Pancreas (tissue), 10 donors: ENCODE measurements at regions not wholly inside any gene's neighbourhood (a gene's known extent, or its start where the extent isn't known, plus 50 kb on each side); places are given as distances from the start of the nearest gene placed in this dataset.
"Not testable (repeated sequence)": the region's sequence is repeated elsewhere in the genome, so short reads cannot be mapped to it uniquely, and the experiment has no call there.

Source experiments
- ATAC-seq, 4 donors: fragments of 200-7000 bp; cut with Tn5 transposase; one replicate each; pipeline versions ENCODE4 v1.8.0 to v1.9.1; 2020; ENCODE audit warnings: mild to moderate bottlenecking in 4 of 4, moderate library complexity in 4 of 4
- DNase-seq, 6 donors: peaks; one replicate each; pipeline ENCODE4 v3.0.0-alpha.2; 2020
- FAIRE-seq: peaks from 2 replicates; lab custom pipeline; 2012; peaks lifted over from hg19 to GRCh38; lab: Jason Lieb, UNC
- H3K27ac ChIP-seq, 4 donors: fragments of 200-600 bp; sonication (generic); 1 replicate in 3 of 4; 2 replicates in 1 of 4; pipeline versions ENCODE4 v1.5.0 to v1.8.0; 2020
- H3K27me3 ChIP-seq, 4 donors: fragments of 200-600 bp; one replicate each; pipeline ENCODE4 v1.8.0; 2021
- H3K36me3 ChIP-seq, 3 donors: fragments of 200-600 bp; sonication (generic) in 1 of 3; one replicate each; pipeline versions ENCODE4 v1.5.0 to v1.8.0; 2020 to 2021
- H3K4me1 ChIP-seq, 3 donors: fragments of 200-600 bp; one replicate each; pipeline ENCODE4 v1.8.0; 2021
- H3K4me3 ChIP-seq, 4 donors: fragments of 200-600 bp; sonication (generic) in 2 of 4; one replicate each; pipeline versions ENCODE4 v1.5.0 to v1.8.0; 2020 to 2021
- H3K9me3 ChIP-seq, 4 donors: fragments of 200-600 bp; one replicate each; pipeline ENCODE4 v1.8.0; 2021
- WGBS, 2 donors: extraction: QIAGEN DNeasy Blood & Tissue Kit; methylation state at CpG; one replicate each; pipeline ENCODE4 v1.1.7; 2013; 5-methylcytosine and 5-hydroxymethylcytosine counted together
- intact Hi-C, 3 donors: fragments of 100-400 bp; cut with DNase I; formaldehyde crosslinking; loops; one replicate each; pipeline versions ENCODE4 v1.11.1 to v1.14.2; 2022
- donor health status: healthy with polysubstance abuse.
- donor health status: DM: no; HTN: no; CAD: no; lungs with moderate emphysema.
- donor health status: DM: no; HTN: no; CAD: no.
- donor health status: control.
- donor health status: control.
- donor health status: Bipolar disorder and iron deficiency.
- donor health status: DM: yes; HTN: yes; CAD: no.
- donor health status: DM: no; HTN: no; CAD: no.
- donor health status: DM: no; HTN: no; CAD: no.
- donor health status: DM: yes; HTN: yes; CAD: no.

DNA sequence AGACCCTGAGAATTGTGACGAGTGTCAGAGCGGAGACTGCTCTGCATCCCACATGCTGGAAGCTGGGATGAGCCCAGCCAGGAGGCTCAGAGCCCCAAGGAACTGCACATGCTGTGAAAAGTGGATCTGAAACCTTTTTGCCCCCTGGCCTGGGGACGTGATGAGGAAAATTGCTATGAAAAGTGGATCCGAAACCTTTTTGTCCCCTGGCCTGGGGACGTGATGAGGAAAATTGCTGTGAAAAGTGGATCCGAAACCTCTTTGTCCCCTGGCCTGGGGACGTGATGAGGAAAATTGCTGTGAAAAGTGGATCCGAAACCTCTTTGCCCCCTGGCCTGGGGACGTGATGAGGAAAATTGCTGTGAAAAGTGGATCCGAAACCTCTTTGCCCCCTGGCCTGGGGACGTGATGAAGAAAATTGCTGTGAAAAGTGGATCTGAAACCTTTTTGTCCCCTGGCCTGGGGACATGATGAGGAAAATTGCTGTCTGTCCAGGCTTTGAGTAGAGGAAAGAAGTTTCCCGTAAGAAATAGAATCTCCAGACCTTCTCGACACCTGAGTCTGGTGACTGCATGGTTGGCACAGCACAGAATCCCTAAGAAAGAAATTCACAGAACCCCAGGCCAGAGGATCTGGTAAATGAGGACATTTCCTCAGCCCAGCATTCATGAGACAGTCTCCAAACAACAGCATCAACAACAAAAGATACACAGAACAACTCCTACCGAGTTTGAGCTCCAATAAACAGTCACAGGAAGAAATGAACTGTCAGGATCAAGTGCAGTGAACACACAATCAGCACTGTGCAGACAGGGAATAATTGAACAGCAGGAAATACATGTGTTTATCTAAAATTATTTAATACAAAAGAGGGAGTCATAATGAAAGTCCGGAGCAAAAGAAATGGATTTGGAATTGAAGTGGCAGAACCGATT, 188.8 kb downstream of the LAT start:
- DNase-seq, H3K36me3 ChIP-seq, H3K4me1 ChIP-seq, H3K4me3 ChIP-seq, intact Hi-C loops, H3K27me3 ChIP-seq, H3K9me3 ChIP-seq, H3K27ac ChIP-seq, ATAC-seq, FAIRE-seq: not testable (repeated sequence)
- WGBS, 2 donors: 73 to 86% methylated on average over 15 to 16 of the region's 16 CpGs

DNA sequence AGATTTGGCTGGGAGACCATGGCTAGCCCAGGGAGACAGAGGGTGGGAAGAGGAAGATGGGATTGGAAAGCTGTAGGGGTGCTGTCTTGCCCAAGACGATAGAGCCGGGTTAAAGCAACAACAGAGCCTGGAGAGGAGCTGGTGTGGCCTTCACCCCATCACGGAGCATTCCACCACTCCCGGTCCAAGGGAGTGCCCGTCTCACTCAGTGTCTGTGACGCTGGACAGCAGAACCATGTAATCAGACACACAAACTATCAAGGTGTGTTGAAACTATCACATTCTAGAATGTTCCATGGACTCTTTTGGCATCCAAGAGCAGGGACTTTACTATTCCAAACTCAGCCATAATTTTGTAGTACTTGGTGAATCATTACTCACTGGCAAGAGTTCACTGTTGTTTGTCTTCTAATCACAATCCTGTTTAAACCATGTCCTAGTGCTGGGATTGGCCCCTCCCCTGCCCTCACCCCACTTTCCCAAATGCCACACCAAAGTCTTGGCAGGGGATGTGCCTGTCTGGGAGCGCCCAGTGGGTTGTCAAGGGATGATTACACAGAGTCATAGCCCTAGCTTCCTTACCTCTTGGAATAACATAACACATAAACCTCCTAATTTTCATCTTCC, 187.4 kb downstream of the LAT start:
- intact Hi-C loops, ATAC-seq, H3K4me1 ChIP-seq, H3K27me3 ChIP-seq, H3K27ac ChIP-seq, H3K36me3 ChIP-seq, FAIRE-seq, H3K4me3 ChIP-seq, H3K9me3 ChIP-seq: not testable (repeated sequence)
- WGBS, 2 donors: 76 to 85% methylated on average over 7 of the region's 7 CpGs
- peak in 1 of 6 donors; percentile 21 for DNase-seq

DNA sequence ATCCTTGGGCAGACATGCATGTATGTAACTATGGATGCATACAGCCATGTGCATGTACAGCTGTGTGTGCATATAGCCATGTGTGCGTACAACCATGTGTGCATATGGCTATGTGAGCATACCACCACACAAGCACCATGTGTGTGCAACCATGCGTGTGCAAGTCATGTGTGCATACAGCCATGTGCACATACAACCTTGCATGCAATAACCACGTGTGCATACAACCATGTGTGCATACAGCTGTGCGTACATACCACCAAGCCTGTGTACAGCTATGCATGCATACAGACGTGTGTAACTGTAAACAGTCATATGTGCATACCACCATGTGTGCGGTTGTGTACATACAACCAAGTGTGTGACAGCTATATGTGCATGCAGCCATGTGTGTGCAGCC, 186.4 kb downstream of the LAT start:
- 74 to 80% methylated on average over 6 of the region's 6 CpGs for WGBS, 2 donors
- H3K4me3 ChIP-seq, H3K27me3 ChIP-seq, FAIRE-seq, ATAC-seq, intact Hi-C loops, H3K4me1 ChIP-seq, H3K36me3 ChIP-seq, H3K27ac ChIP-seq, H3K9me3 ChIP-seq: not testable (repeated sequence)
- DNase-seq: peak in 1 of 6 donors; percentile 18

DNA sequence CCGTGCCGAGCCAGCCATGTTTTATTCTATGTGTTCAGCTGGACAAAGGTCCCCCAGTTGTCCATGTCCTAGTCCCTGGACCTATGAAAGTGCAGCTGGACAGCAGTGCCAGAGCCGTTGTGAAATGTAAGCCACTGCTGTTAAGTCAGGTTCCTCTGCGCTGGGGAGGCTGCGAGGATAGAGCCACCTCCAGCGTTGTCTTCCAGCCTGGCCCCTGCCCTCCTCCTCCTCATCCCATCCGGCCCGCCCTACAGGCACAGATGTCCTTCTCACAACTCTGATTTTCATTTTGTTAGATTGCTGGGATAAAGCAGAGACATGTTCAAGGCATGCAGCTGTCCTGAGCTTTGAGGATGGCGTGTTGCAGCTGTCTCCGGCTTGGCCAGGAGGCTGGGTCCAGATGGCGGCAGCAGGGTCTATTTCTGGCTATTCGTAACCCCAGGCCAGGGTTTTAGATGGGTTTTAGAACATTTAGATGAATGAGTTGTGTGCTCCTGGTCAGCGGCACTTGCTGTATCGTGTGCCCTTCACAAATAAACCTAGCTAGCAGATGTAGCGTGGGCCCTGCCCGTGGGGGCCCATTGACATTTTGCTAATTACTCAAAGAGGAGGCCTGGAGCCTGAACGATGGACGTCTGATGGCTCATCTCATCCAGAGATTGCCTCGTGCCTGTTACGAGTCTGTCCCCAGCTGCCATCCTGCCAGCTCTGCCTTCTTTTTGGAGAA, 185.7 kb downstream of the LAT start:
- DNase-seq, H3K4me3 ChIP-seq, H3K27me3 ChIP-seq, H3K36me3 ChIP-seq, H3K4me1 ChIP-seq, intact Hi-C loops, FAIRE-seq, H3K27ac ChIP-seq, H3K9me3 ChIP-seq, ATAC-seq: not testable (repeated sequence)
- WGBS, 2 donors: 70 to 81% methylated on average over 20 of the region's 20 CpGs

DNA sequence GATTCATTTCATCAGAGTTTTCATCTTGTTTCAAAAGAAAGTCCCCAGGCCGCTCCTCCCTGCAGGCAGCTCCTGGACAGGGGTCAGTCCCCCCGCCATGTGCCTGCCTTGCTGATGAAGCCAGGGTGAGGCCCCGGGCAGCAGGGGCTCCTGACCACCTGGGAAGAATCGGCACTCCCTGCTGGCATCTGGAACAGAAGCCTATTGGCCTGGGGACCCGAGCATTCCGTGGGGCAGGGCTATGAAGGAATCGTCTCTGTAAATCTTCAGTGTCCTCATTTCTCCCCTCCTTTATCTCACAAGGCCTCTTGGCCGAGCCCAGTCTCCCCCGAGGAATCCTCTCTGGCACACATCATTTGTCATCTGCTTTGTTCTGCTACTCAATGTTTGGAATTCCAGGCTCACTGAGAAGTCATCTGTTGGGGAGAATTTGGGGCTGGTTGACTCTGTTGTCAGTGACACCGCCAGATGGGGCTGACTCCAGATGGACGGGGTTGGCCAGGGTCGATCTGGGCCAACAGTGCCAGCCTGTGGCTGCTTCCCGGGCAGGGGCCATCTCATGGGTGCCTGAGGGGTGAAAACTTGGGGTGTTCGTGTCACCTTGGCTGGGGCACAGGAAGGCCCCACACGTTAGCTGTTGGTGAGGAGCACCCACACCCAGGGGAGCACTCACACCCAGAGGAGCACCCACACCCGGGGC, 184.6 kb downstream of the LAT start:
- ATAC-seq, FAIRE-seq, H3K36me3 ChIP-seq, H3K4me3 ChIP-seq, H3K4me1 ChIP-seq, H3K27me3 ChIP-seq, intact Hi-C loops, DNase-seq, H3K9me3 ChIP-seq, H3K27ac ChIP-seq: not testable (repeated sequence)
- 51 to 62% methylated on average over 14 to 16 of the region's 16 CpGs for WGBS, 2 donors

DNA sequence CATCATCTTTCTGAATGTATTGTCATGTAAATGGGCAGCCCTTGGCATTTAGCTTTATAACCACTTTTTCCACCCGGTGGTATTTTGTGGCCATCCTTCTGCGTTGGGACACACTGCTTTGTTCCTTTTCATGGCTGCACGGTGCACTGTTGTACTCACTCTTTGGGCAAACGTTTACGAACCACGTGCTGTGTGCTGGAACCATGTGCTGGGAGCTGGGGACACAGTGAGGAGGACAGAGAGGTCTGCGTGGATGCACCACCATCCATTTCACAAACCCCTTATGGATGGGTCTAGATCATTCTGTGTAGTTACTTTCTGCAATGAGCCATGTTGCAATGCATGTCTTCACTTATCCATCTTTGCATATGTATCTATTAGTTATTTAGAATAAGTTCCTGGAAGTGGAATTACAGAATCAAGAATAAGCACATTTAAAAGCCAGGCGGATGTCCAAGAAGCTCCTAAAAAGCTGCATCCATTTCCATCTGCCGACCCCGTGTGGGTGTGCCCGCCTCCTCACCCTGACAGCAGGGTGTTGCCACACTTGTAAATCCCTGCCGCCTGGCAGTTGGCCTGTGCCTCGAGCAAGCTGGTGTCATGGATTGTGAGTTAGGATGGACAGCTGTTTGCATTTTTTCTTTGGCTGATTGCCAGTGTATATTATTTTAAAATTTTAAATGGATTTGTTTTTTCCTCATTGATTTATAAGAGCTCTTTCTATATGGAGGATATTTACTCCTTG, 183.8 kb downstream of the LAT start:
- intact Hi-C loops, H3K9me3 ChIP-seq, ATAC-seq, FAIRE-seq, H3K27ac ChIP-seq, H3K4me3 ChIP-seq, DNase-seq, H3K36me3 ChIP-seq, H3K4me1 ChIP-seq, H3K27me3 ChIP-seq: not testable (repeated sequence)
- 66 to 78% methylated on average over 13 of the region's 13 CpGs for WGBS, 2 donors

DNA sequence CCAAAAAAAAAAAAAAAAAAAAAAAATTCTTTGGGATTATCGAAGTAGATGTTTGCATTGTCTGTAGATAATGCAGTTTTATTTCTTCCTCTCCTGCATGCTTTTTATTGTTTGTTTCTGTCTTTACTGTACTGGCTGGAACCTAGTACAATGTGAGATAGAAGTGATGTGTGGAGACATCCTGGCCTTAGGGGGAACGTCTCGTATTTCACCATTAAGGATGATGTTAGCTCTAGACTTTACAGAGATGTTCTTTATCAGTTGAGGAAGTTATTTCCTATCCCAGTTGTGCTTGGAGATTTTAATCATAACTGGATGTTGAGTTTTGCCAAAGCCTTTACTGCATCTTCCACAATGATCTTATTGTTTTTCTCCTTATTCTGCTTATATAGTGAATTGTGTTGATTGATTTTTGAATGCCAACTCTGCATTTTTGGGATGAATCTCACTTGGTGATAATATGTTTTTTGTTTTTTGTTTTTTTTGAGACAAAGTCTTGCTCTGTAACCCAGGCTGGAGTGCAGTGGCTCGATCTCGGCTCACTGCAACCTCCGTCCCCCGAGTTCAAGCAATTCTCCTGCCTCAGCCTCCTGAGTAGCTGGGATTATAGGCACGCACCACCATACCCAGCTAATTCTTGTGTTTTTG, 179.7 kb downstream of the LAT start:
- H3K27ac ChIP-seq, H3K4me1 ChIP-seq, ATAC-seq, H3K36me3 ChIP-seq, FAIRE-seq, H3K9me3 ChIP-seq, intact Hi-C loops, DNase-seq, H3K27me3 ChIP-seq, H3K4me3 ChIP-seq: not testable (repeated sequence)
- WGBS, 2 donors: 82 to 92% methylated on average over 7 of the region's 8 CpGs

DNA sequence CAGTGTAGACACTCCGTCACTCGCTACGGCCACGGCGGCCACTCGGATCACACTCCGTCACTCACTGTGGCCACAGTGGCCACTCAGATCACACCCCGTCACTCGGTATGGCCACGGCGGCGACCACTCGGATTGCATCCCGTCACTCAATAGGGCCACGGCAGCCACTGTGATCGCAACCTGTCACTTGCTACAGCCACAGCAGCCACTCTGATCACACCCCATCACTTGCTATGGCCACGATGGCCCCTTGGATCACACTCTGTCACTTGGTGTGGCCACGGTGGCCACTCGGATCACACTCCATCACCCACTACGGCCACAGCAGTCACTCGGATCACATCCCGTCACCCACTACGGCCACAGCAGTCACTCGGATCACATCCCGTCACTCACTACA, 175.3 kb downstream of the LAT start:
- H3K27ac ChIP-seq, H3K9me3 ChIP-seq, H3K4me1 ChIP-seq, FAIRE-seq, H3K4me3 ChIP-seq, H3K36me3 ChIP-seq, intact Hi-C loops, H3K27me3 ChIP-seq, DNase-seq, ATAC-seq: not testable (repeated sequence)
- 89 to 92% methylated on average over 25 of the region's 25 CpGs for WGBS, 2 donors

DNA sequence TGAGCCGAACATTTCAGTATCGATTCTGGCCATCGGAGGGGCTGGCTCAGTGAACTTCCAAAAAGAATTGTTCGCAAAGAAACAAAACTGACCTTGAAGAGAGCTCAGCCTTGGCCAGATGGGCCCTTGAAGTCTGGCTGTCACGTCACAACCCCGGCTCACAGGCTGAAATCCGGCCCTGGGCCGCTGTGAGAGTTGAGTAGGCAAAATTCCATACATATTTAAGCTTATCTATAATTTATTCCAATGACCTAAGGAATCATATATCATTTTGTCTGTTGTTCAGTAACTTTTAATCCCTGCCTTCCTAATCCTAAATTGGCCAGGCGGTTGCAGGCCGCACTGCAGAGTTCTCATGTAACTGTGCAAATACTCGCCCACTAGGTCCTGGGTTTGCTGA, 174.8 kb downstream of the LAT start:
- FAIRE-seq, H3K27me3 ChIP-seq, H3K36me3 ChIP-seq, H3K9me3 ChIP-seq, intact Hi-C loops, H3K27ac ChIP-seq, H3K4me1 ChIP-seq, H3K4me3 ChIP-seq, DNase-seq: not testable (repeated sequence)
- WGBS, 2 donors: 50 to 51% methylated on average over 11 of the region's 11 CpGs
- peak in 1 of 4 donors; percentile 39 for ATAC-seq
